ENCODE measurements at regions not wholly inside any gene's neighbourhood (a gene's known extent, or its start where the extent isn't known, plus 50 kb on each side); places are given as distances from the start of the nearest gene placed in this dataset.

GRCh38 chr3:69688400-69688799 lies 50.9 kb upstream of the MITF start:
- ChIA-PET POLR2A (interaction anchor here (0.7 kb wide), 1 partner anchor 196 kb away, joined by 3 read pairs; no protein-coding TSS in a partner anchor), CTCF (ENCODE audit: low intra/inter-chr PET ratio) (interaction anchor here (1.1 to 1.2 kb wide), 2 partner anchors 166 to 259 kb away, joined by 3 to 4 read pairs; no protein-coding TSS in a partner anchor)
- Histone ChIP-seq H3K27ac (ENCODE audit: extremely low read depth, low read depth, low read length) (no peak overlapping the region), H3K4me3 (no peak overlapping the region), H3K9ac (ENCODE audit: insufficient read depth in 1 of 2, low read depth in 2 of 2, low read length in 2 of 2) (no peak overlapping the region), H3K4me2 (ENCODE audit: insufficient read depth, low read length) (no peak overlapping the region), H3K9me3 (replicated peaks; ENCODE audit: control insufficient read depth, insufficient read depth, low read depth, low read length) (no peaks in the 10 kb centered on the region), H2AFZ (ENCODE audit: low read depth, low read length) (0 out of 2 replicates have a peak overlapping the region, but pooled peaks have one; percentile 18), H3K79me2 (ENCODE audit: control insufficient read depth, insufficient read depth, low read length) (no peaks in the 10 kb centered on the region), H3K36me3 (ENCODE audit: control insufficient read depth, insufficient read depth, low read length) (no peaks in the 10 kb centered on the region), H3K4me1 (replicated peaks in 1 of 2; ENCODE audit: control insufficient read depth in 2 of 2, insufficient read depth in 2 of 2, low read length in 2 of 2) (peaks cover 10 to 11% of the 10 kb centered on the region in 2 experiments; a peak in 4 of 5 replicates), H3K27me3 (ENCODE audit: control insufficient read depth in 2 of 2, insufficient read depth in 2 of 2, low read length in 2 of 2) (no peaks in the 10 kb centered on the region), H4K20me1 (replicated peaks; ENCODE audit: control insufficient read depth, insufficient read depth, low read length) (no peaks in the 10 kb centered on the region), H3K9me1 (ENCODE audit: control insufficient read depth, insufficient read depth, low read length) (no peaks in the 10 kb centered on the region)
- in situ Hi-C loops (cut with MboI) = no loop called here
- BruUV-seq (replicated peaks) = no TSS peak
- ATAC-seq = no peak
- no peak for FAIRE-seq
- DNase-seq (ENCODE audit: extremely low read depth in 1 of 4, low spot score in 3 of 4) = no peak
- intact Hi-C loops (cut with micrococcal nuclease) = loop anchor here (2.0 kb wide), 1 partner anchor 306 kb away; no protein-coding TSS in a partner anchor
- WGBS (ENCODE audit: insufficient coverage, low coverage, missing lambda C conversion rate) = 14% methylated on average over 1 of the region's 1 CpG
- no peak for TF ChIP-seq CBX8 (IDR thresholded peaks at IDR 0.05; ENCODE audit: borderline replicate concordance, extremely low read depth, low read depth, low read length, poor library complexity, severe bottlenecking)
- TF ChIP-seq KHSRP (IDR thresholded peaks at IDR 0.05) = no peak
- TF ChIP-seq BCL6 (CRISPR knock-in tag; IDR thresholded peaks at IDR 0.05) = no peak
- TF ChIP-seq PHF8 (IDR thresholded peaks at IDR 0.05; ENCODE audit: borderline replicate concordance, low read length) = no peak
- TF ChIP-seq PPARD (CRISPR knock-in tag; IDR thresholded peaks at IDR 0.05) = no peak
- TF ChIP-seq AFF1 (IDR thresholded peaks at IDR 0.05; ENCODE audit: low read depth in 1 of 2, partially characterized antibody in 2 of 2) = peak in 1 of 2 experiments; percentile 62
- TF ChIP-seq ID3 (CRISPR knock-in tag; IDR thresholded peaks at IDR 0.05) = no peak
- no peak for TF ChIP-seq ID3 (tag; IDR thresholded peaks at IDR 0.05)
- TF ChIP-seq ZBED1 (IDR thresholded peaks at IDR 0.05) = no peak
- TF ChIP-seq EHMT2 (IDR thresholded peaks at IDR 0.05) = no peak
- no peak for TF ChIP-seq CREBBP (IDR thresholded peaks at IDR 0.05; ENCODE audit: low read depth, low read length)
- no peak for TF ChIP-seq ATF6 (CRISPR knock-in tag; IDR thresholded peaks at IDR 0.05)
- TF ChIP-seq KDM1A (IDR thresholded peaks at IDR 0.05) = peak in 1 of 2 experiments; percentile 65; a peak in 2 of 4 replicates
- TF ChIP-seq XRCC5 (IDR thresholded peaks at IDR 0.05; ENCODE audit: low read depth, low read length) = no peak
- no peak for TF ChIP-seq GTF2B (IDR thresholded peaks at IDR 0.05; ENCODE audit: extremely low read depth, insufficient read length)
- no peak for TF ChIP-seq ZBTB1 (CRISPR knock-in tag; IDR thresholded peaks at IDR 0.05; ENCODE audit: borderline replicate concordance, low read depth)
- TF ChIP-seq ARID1B (IDR thresholded peaks at IDR 0.05) = peak; percentile 20; the same call in 1 of the 2 replicates
- no peak for TF ChIP-seq POLR2A (conservative IDR thresholded peaks at IDR 0.05)
